CD4-positive, alpha-beta T cell treated with Interleukin-15 for 1 hour (primary cell): ENCODE measurements at regions not wholly inside any gene's neighbourhood (a gene's known extent, or its start where the extent isn't known, plus 50 kb on each side); places are given as distances from the start of the nearest gene placed in this dataset.
"Not testable (repeated sequence)": the region's sequence is repeated elsewhere in the genome, so short reads cannot be mapped to it uniquely, and the experiment has no call there.

ENCODE experiments used
- DNase-seq: peaks from one replicate; pipeline ENCODE4 v3.0.0-alpha.2; 2020

DNA sequence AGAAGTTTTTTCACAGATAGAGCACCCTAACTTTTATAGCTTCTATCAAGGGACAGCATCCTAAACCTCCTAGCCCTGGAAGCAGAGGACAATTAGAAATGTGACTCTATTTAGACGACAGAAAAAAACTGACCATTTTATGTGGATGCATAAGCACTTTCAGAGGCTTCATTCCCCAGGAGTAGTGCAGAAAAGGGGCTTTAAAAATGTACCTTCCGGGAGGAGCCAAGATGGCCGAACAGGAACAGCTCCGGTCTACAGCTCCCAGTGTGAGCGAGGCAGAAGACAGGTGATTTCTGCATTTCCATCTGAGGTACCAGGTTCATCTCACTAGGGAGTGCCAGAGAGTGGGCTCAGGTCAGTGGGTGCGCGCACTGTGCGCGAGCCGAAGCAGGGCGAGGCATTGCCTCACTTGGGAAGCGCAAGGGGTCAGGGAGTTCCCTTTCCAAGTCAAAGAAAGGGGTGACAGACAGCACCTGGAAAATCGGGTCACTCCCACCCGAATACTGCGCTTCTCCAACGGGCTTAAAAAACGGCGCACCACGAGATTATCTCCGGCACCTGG lies 416.4 kb upstream of the C1orf87 start:
- not testable (repeated sequence) for DNase-seq

DNA sequence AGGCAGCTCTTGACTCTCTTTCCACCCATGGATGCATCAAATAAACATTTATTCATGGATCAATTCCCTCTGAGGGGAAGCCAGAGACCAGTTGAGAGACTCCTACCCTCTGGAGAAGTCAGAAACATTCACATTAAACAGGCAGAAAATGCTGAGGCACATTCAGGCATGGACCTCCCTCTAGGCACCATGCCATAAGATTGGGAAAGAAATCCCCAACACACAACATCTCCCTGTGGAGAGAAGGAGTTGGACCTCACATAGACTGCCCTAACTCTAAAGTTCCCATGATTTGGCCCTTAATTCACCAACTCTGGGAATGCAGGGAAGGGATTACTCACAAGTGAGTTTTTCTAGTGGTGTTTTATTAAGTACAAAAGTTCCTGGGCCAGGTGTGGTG lies 415.3 kb upstream of the C1orf87 start:
- no peak for DNase-seq

DNA sequence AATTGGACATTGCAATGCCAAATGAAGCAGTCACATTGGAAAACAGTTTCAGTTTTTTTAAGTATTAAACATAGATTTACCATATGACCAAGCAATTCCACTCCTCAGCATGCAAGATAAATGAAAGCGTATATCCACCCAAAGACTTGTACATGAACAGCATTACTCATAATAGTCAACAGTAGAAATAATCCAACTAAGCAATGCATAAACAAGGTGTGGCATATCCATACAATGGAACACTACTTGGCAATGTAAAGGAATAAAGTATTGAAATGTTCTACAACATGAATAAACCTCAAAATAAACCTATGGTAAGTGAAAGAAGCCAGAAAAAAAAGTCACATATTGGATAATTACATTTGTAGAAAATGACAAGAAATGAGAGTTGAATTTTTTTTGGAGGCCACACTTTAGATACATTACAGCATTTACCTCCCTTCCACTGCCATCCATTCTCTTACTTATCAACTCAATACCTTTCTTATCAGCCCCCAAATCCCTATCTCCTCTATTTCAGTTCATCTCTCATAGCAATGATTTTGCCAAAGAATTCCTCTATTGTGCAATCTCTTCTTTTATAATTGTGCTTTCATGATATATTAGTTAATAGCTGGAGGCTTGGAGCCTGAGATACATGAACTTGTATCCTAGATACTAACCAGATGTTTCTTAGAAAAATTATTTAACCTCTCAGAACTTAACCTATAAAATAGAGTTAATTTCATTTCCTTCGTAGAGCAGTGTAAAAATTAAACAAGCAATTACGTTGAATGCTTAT lies 414.2 kb upstream of the C1orf87 start:
- no peak for DNase-seq

DNA sequence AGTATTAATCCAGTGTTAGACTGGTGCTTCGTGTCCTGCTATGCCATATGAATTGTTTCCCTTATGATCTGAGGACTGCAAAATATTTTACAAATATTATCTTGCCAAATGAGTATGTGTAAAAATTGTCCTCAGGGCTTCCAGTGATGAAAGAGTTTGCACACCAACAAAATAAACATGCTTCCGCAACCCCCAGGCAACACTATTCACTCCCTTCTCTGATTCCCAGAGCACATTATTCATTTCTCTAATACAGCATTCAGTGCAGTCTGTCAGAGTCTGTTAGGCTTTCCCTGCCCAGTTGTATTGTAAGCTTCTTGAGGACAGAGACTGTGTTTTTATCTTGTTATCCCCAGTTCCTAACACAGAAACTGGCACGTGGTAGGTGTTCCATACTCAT lies 409.9 kb upstream of the C1orf87 start:
- no peak for DNase-seq

DNA sequence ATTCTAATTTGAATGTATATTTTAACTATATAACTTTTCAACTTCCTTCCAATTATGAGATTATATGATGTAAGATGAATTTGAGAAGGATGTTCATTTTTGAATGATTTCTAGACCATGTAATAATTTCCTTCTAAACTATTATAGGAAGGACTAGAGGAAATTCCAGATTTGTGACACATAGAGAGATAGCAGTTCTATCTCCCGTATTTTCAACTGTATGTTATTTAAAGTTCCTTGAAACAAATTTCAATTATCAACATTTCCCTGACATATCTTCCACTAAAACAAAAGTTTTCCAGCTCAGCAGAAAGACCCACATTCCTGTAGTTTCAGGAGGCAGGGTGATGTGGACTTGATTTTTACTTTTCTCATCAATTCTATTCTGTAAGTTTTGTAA lies 396.7 kb upstream of the C1orf87 start:
- no peak for DNase-seq

DNA sequence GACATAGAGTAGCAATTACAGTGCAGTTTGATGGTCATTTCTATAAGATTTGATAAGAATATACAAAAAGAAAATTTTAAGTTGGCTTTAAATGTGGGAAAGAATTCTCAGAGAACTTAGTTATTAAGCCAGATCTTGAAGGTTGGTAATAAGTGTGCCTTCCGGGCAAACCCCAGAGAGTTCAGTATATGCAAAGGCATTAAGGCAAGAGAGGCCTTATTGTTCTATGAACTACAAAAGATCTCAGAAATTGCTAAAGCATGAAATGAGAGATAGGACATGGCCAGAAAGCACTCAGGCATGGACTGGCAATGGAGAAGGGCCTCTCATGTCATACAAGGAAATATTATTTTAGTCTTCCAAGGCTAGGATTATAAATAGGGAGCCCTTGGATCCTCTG lies 390.2 kb upstream of the C1orf87 start:
- DNase-seq: no peak

DNA sequence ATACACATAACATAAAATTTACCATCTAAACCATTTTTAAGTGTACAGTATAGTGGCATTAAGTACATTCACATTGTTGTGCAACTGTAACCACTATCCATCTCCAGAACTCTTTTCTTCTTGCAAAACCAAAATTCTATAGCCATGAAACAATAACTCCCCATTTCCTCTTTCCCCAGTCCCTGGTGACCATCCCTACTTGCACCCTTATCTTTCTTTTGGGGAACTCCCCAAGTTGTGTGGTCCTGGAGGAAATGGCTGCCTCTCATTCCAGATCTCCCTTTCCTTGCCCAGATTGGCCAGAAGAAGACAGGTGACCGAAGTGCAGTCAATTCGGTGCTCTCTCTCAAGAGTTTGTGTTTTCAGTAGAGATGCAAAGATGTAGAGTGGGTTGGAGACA lies 389.6 kb upstream of the C1orf87 start:
- DNase-seq: no peak

DNA sequence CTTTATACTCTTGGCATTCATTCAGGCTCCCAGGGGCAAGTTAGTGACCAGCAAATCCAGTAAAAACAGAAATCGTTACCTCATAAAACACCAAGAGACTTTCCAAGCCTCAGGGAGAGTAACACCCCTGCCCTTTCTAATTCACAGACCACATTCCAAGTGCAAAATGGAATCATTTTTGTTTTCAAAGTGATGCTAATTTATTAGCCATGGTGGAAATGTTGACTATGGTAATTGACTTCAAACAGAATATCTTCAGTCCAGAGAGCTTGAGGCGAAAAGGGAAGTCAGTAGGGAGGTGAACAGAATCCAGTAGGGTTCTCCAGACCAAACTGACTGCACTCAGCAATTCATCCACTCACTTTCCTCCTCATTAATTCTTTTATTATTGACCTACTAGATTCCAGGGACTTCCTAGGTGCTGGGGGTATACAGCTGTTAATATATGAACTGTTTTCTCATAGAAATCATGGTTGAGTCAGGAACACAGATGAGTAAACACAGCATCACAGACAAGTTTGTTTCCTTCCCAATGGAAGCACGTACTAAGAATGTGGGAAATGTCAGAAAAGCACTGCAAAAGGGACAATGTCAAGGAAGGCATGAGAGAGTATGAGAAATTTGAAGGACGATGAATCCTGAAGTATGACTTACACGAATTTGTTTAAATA lies 388.5 kb upstream of the C1orf87 start:
- DNase-seq: no peak

DNA sequence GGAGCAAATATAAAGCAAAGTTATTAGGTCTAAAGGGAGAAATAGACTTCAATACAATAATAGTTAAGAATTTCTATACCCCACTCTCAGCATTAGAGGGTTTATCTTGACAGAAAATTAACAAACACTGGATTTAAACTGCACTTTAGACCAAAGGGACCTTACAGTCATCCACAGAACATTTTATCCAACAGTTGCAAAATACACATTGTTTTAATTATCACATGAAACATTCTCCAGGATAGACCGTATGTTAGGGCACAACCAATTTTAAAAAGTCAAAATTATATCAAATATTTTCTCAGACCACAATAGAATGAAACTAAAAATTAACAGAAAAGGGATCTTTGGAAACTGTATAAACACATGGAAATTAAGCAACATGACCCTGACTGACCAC lies 384.5 kb upstream of the C1orf87 start:
- no peak for DNase-seq

DNA sequence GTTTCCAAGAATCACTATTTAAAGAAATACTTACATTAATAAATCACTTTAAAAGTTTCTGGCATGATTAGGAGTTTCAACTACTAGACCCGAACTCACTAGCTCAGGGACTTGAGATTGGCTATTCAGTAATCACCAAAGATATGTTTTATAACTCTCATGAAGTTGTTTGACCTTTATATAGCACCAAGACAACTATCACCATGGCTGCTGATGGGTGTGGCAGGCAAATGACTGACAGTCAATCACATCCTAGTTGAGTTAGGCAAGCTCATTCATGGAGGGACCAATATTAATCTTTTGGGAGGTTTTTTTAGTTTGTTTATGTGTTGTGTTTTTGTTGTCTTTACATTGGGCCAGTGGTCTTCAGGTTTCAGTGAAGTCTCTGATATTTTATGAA lies 376.3 kb upstream of the C1orf87 start:
- DNase-seq: no peak

DNA sequence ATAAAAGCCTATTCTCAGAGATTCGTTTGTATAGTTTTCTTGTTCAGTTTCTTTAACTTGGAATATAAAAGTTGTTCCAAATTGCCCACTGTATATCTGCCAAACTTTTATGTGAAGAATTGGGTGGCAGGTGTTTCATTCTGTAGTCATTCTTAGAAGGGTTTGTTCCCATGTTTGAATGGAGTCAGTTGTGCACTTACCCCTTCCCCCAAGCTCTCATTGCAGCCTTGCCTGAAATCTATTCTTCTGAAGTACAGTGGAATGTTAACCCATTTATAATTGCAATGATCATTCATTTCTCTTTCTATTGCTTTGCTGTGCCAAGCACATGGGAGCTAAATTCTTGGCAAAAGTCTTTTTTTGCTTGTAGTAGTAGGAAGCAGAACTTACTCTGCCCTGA lies 375.3 kb upstream of the C1orf87 start:
- no peak for DNase-seq

DNA sequence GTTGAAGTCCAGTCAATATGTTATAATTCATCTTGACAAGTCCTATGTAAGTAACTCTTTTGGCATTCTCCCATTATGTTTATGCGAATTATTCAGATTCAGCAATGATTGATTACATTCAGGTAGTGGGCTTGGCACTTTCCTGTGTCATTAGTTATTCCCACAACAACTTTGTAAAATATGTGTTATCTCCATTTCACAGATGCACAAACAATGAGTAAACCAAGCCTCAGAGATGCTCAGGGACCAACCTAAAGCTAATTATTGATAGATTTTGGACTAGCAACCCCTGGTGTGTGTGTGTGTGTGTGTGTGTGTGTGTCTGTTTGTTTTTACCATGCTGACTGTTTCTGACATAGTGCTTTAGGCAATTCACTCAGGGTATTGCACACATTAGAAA lies 371.1 kb upstream of the C1orf87 start:
- no peak for DNase-seq

DNA sequence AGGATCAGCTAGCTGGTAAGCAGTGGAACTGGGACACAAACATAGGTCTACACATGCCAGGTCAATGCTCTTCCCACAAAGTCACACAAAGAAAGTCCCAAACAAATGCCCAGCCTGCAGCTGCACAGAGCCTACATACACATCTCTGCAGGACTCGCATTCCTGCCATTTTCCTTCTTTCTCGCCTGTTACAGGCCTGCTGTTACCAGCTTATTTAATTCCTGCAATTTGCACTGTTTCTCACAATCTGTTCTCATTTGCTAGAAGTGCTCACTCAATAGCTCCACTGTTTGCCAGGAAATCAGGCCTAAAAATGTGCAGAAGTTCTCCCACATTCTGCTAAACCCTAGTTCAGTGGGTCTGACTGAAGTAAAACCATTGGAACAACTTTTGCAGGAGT lies 362.6 kb upstream of the C1orf87 start:
- DNase-seq: no peak

DNA sequence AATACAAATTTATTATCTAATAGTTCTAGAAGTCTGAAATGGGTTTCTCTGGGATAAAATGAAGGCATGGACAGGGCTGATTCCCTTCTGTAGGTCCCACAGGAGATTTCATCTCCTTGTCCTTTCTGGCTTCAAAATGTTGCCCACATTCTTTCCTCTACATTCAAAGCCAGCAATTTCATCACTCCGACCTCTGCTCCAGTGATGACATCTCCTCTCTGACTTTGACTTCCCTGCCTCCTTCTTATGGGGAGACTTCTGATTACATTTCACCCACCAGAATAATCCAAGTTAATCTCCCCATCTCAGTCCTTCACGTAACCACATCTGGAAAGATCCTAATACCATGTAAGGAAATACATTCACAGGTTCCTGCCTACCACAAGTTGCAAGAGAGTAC lies 358.0 kb upstream of the C1orf87 start:
- no peak for DNase-seq

DNA sequence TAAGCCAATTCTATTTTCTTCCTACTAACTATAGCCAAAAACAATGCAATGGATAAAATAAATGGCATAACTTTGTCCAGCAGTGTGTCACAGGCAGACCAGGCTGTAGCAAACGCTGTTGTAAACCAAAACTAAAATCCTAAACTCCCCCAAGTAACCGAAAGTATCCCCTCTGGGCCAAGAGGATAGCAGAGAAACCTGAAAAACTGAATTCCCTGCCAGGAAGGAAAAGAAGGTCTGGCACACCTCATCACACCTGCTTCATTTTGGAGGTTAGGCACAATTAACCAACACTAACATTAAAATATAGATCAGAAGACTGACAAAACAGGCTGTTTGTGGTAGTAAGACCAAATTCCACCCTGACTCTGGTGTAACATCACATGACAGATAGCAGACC lies 356.8 kb upstream of the C1orf87 start:
- no peak for DNase-seq

DNA sequence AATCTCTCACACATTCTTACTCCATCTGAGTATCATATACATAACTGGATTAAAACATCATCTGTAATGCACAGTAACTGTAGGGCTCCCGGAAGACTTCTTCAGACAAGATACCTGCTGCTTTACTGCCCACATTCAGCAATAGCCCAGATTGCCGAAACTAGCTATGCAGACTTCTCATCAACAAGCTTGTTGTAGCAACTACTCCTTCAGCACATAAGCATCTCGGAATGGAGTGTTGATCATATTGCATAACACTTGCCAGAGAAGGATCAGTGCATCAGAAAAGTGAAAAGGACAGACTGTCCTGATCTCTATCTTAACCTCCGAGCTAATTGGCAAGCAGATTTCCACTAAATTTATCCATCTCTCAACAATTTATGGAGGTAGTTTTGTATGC lies 354.6 kb upstream of the C1orf87 start:
- no peak for DNase-seq

DNA sequence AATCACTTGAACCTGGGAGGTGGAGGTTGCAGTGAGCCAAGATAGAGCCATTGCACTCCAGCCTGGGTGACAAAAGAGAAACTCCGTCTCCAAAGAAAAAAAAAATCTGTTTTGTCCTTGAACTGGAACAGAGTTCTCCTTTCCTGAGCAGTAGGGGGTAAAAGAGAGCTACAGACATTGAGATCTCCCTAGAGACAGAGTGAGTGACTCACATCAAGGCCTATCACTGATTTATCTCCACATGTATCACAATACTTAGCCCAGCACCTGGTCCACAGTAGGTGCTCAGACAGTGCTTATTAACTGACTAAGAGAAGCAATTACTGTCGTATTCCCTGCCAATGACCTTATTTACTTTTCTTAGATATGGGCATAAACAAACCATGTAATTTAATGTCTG lies 354.1 kb upstream of the C1orf87 start:
- no peak for DNase-seq

DNA sequence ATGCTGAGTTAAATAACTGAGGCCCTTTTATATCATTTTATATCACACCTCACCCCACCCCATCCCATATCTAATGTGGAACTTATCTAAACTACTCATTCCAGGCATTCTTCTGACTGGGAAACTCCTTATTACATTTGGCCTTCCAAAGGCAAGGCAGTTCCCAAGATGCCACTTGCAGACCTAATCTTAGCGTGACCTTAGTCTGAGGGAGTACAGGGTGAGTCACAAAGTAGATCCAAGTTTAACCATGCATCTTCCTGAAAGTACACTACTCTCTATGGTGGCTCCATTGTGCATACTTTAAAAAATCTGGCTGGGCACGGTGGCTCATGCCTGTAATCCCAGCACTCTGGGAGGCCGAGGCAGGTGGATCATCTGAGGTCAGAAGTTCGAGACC lies 353.6 kb upstream of the C1orf87 start:
- DNase-seq: no peak

DNA sequence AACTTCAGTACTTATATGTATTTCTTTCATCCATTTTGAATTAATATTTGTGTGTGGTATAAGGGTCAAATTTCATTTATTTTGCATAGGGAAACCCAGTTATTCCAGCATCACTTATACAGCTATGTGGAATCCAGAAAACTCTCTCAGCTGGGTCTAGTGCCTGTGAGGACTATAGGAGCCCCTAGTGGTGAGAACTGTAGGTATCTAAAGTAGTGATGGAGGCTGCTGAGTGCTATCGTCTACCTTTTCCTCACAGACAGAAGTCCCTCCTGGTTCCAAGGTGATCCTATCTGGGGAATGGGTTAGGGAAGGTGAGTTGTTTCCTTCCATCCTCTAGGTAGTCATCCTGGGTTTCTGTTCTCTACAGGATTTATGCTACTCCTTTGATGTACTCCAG lies 352.0 kb upstream of the C1orf87 start:
- DNase-seq: no peak

DNA sequence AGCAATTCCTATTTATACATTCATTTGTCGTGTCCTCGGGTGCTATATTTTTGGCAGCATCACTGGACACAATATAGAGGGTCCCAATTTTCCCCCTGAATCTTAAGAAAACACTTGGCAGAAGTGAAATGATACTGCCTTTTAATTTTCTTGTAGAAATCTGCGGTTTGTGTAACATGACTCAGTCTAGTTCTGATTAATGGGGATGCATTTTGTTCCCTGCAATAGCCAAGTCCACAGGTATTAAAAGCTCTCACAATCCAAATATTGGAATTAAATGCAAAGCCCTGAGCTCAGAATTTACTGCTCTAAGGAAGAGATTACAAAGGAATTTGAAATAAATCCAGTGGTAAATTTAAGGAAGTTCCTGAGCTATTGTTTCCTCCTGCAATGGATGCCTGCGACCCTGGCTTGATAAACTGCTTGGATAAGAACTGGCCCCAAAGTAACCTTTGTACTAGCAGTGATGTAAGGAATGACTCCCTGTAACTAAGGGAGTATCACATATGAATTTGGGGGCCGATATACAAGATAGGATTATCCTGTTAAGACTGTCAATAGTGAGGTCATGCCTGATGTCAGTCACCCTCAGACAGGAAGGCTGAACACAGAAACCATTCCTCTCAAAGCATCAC lies 349.7 kb upstream of the C1orf87 start:
- no peak for DNase-seq

DNA sequence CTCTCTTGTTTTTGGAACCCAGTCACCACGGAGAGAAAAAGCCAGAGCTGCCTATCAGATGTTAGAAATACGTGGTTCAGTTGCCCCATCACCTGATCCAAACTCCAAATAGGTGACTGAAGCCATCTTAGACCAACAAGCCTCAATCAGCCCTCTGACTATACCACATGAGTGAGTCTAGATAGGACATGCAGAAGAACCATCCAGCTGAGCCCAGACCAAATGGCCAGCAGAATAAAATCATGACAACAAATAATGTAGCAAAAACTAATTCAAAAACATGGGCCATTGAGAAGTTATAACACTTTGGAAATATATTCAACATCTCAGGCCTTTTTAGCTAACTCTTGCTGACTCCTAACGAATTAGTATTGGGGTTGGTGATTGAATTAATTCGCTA lies 348.4 kb upstream of the C1orf87 start:
- DNase-seq: no peak

DNA sequence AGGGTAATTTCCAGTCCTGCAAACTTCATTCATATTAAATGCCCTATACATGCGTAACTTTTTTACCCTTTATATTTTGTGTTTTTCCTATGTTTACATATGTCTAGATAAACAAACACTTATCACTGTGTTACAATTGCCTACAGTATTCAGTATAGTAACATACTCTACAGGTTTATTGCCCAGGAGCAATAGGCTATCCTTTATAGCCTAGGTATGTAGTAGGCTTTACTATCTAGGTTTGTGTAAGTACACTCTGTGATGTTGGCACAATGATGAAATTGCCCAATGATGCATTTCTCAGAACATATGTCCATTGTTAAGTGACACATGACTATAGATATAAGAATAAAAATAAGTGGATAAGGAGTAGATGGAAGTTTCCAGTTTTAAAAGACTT lies 345.5 kb upstream of the C1orf87 start:
- DNase-seq: no peak

DNA sequence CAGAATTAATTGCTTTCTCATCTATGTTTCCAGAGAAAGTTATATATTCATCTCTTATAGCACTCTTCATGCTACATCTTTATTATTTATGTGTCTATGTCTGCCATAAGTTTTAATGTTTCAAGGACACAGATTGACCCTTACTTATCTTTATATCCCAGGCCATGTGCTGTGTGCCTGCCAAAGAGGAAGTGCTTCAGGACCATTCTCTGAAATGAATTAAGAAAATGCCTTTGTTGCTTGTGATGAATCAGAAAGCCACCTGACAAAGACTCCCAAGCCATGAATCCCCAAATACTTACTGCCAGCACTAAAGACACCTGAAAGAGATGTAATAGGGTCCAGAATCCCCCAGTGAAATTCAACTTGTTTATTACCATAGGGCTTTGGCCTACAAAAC lies 342.1 kb upstream of the C1orf87 start:
- no peak for DNase-seq

DNA sequence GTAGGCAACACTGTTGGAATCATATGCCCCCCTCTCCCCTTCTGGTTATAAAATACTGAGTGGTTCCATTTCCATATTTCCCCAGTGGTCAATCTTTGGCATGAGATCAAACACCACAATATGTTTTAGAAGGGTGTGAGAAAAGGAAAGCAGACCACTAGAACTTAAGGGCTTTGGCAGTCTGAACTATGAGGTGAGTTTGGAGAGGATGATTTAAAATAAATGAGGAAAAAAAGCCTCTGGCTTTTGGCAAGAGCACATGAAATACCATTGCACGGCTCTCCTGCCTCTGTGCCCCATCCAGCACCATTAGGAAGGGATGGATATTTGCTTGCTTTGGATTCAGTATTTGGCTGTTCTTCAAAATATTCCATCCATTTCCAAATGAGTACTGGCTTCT lies 339.5 kb upstream of the C1orf87 start:
- no peak for DNase-seq
